Neuron (in vitro differentiated cells): ENCODE measurements at regions not wholly inside any gene's neighbourhood (a gene's known extent, or its start where the extent isn't known, plus 50 kb on each side); places are given as distances from the start of the nearest gene placed in this dataset.

Experiments
- H2AFZ ChIP-seq: one replicate; pipeline ENCODE4 v1.6.1; 2013; ENCODE audit warnings: low read depth, mild to moderate bottlenecking, inconsistent platforms, low read length, moderate library complexity
- H3K27me3 ChIP-seq: one replicate; pipeline ENCODE4 v1.6.1; 2013; ENCODE audit warnings: low read length; ENCODE audit not compliant: insufficient read depth
- H3K36me3 ChIP-seq: one replicate; pipeline ENCODE4 v1.6.1; 2013; ENCODE audit warnings: low read length; ENCODE audit not compliant: insufficient read depth
- H3K4me1 ChIP-seq: one replicate; pipeline ENCODE4 v1.6.1; 2013; ENCODE audit warnings: low read length; ENCODE audit not compliant: insufficient read depth
- H3K4me3 ChIP-seq: 2 replicates; pipeline ENCODE4 v1.5.1; 2013; ENCODE audit warnings: mild to moderate bottlenecking, low read length, moderate library complexity
- H3K9me3 ChIP-seq: one replicate; pipeline ENCODE4 v1.6.1; 2013; ENCODE audit warnings: low read length

DNA sequence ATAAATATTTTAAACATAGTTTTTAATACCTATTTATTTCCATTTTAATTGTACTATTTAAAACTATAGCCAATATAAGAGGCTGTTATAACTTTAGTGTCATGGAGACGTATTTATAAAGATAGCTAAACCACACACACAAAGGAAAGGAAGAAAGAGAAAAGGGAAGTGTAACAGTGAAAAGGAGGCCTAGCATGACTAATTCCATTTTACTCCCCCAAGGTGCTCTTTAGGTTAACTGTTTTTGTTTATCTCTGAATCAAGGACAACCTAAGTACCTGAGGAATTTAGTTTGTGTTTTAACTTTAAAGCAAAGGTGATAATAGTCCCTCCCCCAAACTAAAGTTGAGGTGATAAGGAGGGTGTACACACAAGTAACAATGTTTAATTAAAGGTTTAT lies 1188.9 kb upstream of the C9orf72 start:
- Histone ChIP-seq H3K9me3 (no peaks in the 10 kb centered on the region), H3K4me3 (no peak overlapping the region), H3K4me1 (no peaks in the 10 kb centered on the region), H3K36me3 (no peaks in the 10 kb centered on the region), H3K27me3 (no peaks in the 10 kb centered on the region), H2AFZ (no peak overlapping the region)

GRCh38 chr9:28764532-28764931 lies 1191.3 kb upstream of the C9orf72 start:
- H3K9me3 ChIP-seq: no peaks in the 10 kb centered on the region
- H3K36me3 ChIP-seq: no peaks in the 10 kb centered on the region
- H3K27me3 ChIP-seq: no peaks in the 10 kb centered on the region
- H2AFZ ChIP-seq: no peak overlapping the region
- H3K4me3 ChIP-seq: no peak overlapping the region
- no peaks in the 10 kb centered on the region for H3K4me1 ChIP-seq

DNA sequence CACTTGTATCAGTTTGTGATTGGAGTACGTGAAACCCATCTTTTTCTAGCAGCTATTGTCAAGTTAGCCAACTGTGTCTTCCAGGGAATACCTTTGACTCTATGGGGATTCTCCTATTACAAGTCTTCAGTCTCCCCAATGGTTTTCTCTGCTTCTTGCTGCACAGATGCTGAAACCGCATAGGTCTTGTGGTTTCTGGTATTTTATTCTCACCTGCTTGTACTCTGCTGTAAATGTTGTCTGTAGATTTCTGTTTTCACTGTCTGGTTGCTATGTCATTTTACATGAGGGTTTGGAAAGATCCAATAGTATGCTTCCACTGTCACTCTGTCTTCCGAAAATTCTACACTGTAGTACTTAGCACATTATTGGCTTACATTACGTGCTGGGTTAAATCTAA lies 1196.9 kb upstream of the C9orf72 start:
- H3K9me3 ChIP-seq: no peaks in the 10 kb centered on the region
- no peak overlapping the region for H3K4me3 ChIP-seq
- no peaks in the 10 kb centered on the region for H3K27me3 ChIP-seq
- no peak overlapping the region for H2AFZ ChIP-seq
- no peaks in the 10 kb centered on the region for H3K4me1 ChIP-seq
- H3K36me3 ChIP-seq: no peaks in the 10 kb centered on the region

- no peak overlapping the region for H2AFZ ChIP-seq
- no peaks in the 10 kb centered on the region for H3K9me3 ChIP-seq
- no peaks in the 10 kb centered on the region for H3K36me3 ChIP-seq
- H3K4me3 ChIP-seq: no peak overlapping the region
- no peaks in the 10 kb centered on the region for H3K4me1 ChIP-seq
- H3K27me3 ChIP-seq: no peaks in the 10 kb centered on the region
These were observed 1197.5 kb upstream of the C9orf72 start for GRCh38 chr9:28770827-28771226.

DNA sequence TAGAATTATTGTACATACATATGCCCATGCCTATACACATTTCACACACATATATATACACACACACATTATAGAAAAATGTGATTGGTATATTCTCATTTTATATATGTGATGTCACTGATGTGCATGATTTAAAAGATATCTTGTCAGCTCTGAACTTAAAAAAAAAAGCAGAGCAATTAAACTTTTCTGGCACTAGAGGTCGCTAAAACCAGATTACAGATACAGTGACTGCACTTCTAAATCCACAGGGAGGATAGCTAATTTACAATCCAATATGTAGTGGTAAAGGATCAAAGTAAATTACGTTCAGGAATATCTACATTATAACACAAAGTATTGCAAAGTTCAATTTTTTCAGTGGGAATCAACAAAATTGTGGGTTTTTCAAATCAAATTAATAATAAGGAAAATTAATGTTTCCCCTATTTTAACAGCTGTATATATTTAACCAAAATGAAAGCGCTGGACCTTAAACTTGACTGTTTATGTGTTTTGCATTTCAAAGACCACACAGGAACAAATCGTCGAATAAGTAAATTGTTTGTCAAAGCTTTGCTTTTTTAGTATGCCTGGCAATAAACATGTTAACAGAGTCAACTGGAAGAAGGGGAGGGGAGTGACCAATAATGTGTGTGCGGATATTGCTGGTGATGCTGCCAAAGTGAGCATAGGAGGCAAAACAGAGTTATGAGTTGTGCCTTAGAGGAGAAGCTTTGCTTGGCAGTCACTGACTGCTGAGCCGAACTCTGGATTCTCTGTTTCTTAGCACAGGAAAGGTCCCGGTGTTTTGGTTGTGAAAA lies 1201.4 kb upstream of the C9orf72 start:
- H2AFZ ChIP-seq: no peak overlapping the region
- no peaks in the 10 kb centered on the region for H3K9me3 ChIP-seq
- no peak overlapping the region for H3K4me3 ChIP-seq
- H3K36me3 ChIP-seq: no peaks in the 10 kb centered on the region
- H3K4me1 ChIP-seq: no peaks in the 10 kb centered on the region
- no peaks in the 10 kb centered on the region for H3K27me3 ChIP-seq

DNA sequence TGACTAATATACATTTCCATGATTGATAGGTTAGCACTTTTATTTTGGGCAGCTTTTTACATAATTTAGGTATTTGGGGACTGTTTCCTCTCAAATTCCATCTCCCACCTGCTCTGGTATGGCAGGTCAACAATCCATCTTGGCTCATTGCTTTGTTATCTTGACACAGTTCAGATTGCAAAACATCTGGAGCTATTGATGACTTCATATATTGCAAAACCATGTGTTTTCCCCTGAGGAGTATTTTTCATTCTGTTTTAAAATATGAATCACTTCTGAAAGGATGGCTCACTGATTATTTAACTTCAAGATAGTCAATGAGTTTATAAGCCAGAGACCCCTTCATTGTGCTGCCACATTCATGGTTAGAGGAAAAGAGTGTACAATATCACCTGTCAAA lies 1206.0 kb upstream of the C9orf72 start:
- Histone ChIP-seq H2AFZ (no peak overlapping the region), H3K4me1 (no peaks in the 10 kb centered on the region), H3K4me3 (no peak overlapping the region), H3K36me3 (no peaks in the 10 kb centered on the region), H3K27me3 (no peaks in the 10 kb centered on the region), H3K9me3 (no peaks in the 10 kb centered on the region)

- Histone ChIP-seq H3K27me3 (no peaks in the 10 kb centered on the region), H3K9me3 (no peaks in the 10 kb centered on the region), H3K4me1 (no peaks in the 10 kb centered on the region), H3K36me3 (no peaks in the 10 kb centered on the region), H2AFZ (no peak overlapping the region), H3K4me3 (no peak overlapping the region)
These were observed 1208.2 kb upstream of the C9orf72 start for GRCh38 chr9:28781481-28781880.

- no peaks in the 10 kb centered on the region for H3K9me3 ChIP-seq
- H3K4me3 ChIP-seq: no peak overlapping the region
- H3K27me3 ChIP-seq: no peaks in the 10 kb centered on the region
- H3K36me3 ChIP-seq: no peaks in the 10 kb centered on the region
- no peak overlapping the region for H2AFZ ChIP-seq
- H3K4me1 ChIP-seq: no peaks in the 10 kb centered on the region
These were observed 1209.3 kb upstream of the C9orf72 start for GRCh38 chr9:28782630-28783029.

- Histone ChIP-seq H3K4me1 (no peaks in the 10 kb centered on the region), H3K4me3 (no peak overlapping the region)
These were observed 1219.4 kb upstream of the C9orf72 start for GRCh38 chr9:28792716-28793115.

GRCh38 chr9:28799876-28800275 lies 1226.6 kb upstream of the C9orf72 start:
- H2AFZ ChIP-seq: no peak overlapping the region
- H3K27me3 ChIP-seq: no peaks in the 10 kb centered on the region
- H3K4me3 ChIP-seq: no peak overlapping the region
- no peaks in the 10 kb centered on the region for H3K4me1 ChIP-seq
- no peaks in the 10 kb centered on the region for H3K36me3 ChIP-seq
- H3K9me3 ChIP-seq: no peaks in the 10 kb centered on the region

More at GRCh38 chr9:28792716-28793115, 1219.4 kb upstream of the C9orf72 start:
- H2AFZ ChIP-seq: no peak overlapping the region
- H3K27me3 ChIP-seq: no peaks in the 10 kb centered on the region
- no peaks in the 10 kb centered on the region for H3K9me3 ChIP-seq
- H3K36me3 ChIP-seq: no peaks in the 10 kb centered on the region

DNA sequence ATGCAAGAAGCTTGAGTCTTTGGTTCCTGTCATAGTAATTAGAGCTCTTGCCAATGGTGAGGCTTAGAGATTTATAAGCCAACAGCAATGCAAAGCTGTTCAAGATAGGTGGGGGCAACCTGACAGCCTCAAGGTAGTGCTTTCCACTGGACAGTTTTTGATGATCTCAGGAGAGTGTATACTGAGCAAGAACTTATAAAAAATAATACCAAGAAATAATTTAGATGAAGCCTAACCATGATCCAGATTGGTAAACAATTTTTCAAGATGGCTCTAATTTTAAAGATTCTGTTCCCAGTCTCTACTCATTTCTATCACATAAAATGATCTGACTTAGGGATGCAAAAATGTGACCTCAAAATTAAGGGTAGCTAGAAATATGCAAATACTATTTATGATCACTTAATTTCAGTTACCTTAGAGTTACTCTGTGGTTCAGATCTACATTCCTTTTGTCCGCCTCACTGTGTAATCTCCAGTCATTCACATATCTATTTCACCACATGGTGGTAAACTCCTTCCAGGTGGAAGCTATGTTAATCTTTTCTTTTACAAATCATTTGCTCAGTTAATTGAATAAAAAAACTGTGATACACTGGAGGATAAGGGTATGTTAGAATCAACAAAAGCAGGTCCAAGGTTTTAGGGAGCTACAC lies 1228.0 kb upstream of the C9orf72 start:
- Histone ChIP-seq H3K4me3 (no peak overlapping the region), H3K36me3 (no peaks in the 10 kb centered on the region), H2AFZ (no peak overlapping the region), H3K27me3 (no peaks in the 10 kb centered on the region), H3K9me3 (no peaks in the 10 kb centered on the region), H3K4me1 (no peaks in the 10 kb centered on the region)

- Histone ChIP-seq H3K27me3 (no peaks in the 10 kb centered on the region), H2AFZ (no peak overlapping the region), H3K9me3 (no peaks in the 10 kb centered on the region), H3K36me3 (no peaks in the 10 kb centered on the region), H3K4me1 (no peaks in the 10 kb centered on the region), H3K4me3 (no peak overlapping the region)
These were observed 1231.9 kb upstream of the C9orf72 start for GRCh38 chr9:28805197-28805596.

- Histone ChIP-seq H3K4me3 (no peak overlapping the region), H3K4me1 (no peaks in the 10 kb centered on the region), H2AFZ (no peak overlapping the region), H3K36me3 (no peaks in the 10 kb centered on the region), H3K27me3 (no peaks in the 10 kb centered on the region), H3K9me3 (no peaks in the 10 kb centered on the region)
These were observed 1234.8 kb upstream of the C9orf72 start for GRCh38 chr9:28808042-28808441.
